SK-N-SH (cell line): ENCODE measurements at regions not wholly inside any gene's neighbourhood (a gene's known extent, or its start where the extent isn't known, plus 50 kb on each side); places are given as distances from the start of the nearest gene placed in this dataset.
"Not testable (repeated sequence)": the region's sequence is repeated elsewhere in the genome, so short reads cannot be mapped to it uniquely, and the experiment has no call there.

Source experiments
- CTCF ChIA-PET: fragments of 300-600, 350-600 bp; formaldehyde crosslinking; extraction: SDS; loops from one replicate; lab custom pipeline; 2021; lab: Yijun Ruan, JAX
- POLR2A ChIA-PET: fragments of 350-600 bp; sonication (Branson Sonifier 250); formaldehyde crosslinking; extraction: SDS; loops from one replicate; lab custom pipeline; 2020; ENCODE audit warnings: antibody characterized with exemption, inconsistent platforms; lab: Yijun Ruan, JAX
- DNase-seq: peaks from one replicate; pipeline ENCODE4 v3.0.0; 2012
- H2AFZ ChIP-seq: fragments of 200-600 bp; sonication (generic); 2 replicates; pipeline ENCODE4 v1.8.1; 2016; ENCODE audit warnings: antibody characterized with exemption, mild to moderate bottlenecking, low read depth
- H3F3A ChIP-seq: fragments of 200-600 bp; sonication (generic); replicated peaks from 2 replicates; pipeline ENCODE3; 2016; ENCODE audit warnings: antibody characterized with exemption, mild to moderate bottlenecking; ENCODE audit not compliant: insufficient read depth
- H3K27ac ChIP-seq, 2 experiments: fragments of 200-500 bp in 1 of 2; fragments of 200-600 bp in 1 of 2; sonication (Bioruptor generic) in 1 of 2; sonication (generic), shearing (Covaris generic) in 1 of 2; 2 replicates each; pipeline versions ENCODE4 v1.5.1 to v1.6.1; 2014 to 2016; ENCODE audit warnings: low read depth in 2 of 2, inconsistent platforms in 1 of 2, low read length in 1 of 2, mild to moderate bottlenecking in 1 of 2, mixed read lengths in 1 of 2
- H3K27me3 ChIP-seq: fragments of 200-600 bp; sonication (generic), shearing (Covaris generic); 2 replicates; pipeline ENCODE4 v1.6.1; 2016; ENCODE audit warnings: mixed run types; ENCODE audit not compliant: insufficient read depth
- H3K36me3 ChIP-seq, 2 experiments: fragments of 200-500 bp in 1 of 2; fragments of 200-600 bp in 1 of 2; sonication (Bioruptor generic) in 1 of 2; sonication (generic) in 1 of 2; replicated peaks in 1 of 2; 2 replicates each; pipeline versions ENCODE3 to v1.5.1; 2014 to 2016; ENCODE audit warnings: low read length in 1 of 2, mild to moderate bottlenecking in 1 of 2; ENCODE audit not compliant: insufficient read depth in 2 of 2, control insufficient read depth in 1 of 2
- H3K4me1 ChIP-seq, 2 experiments: fragments of 200-500 bp in 1 of 2; fragments of 200-600 bp in 1 of 2; sonication (Bioruptor generic) in 1 of 2; sonication (generic), shearing (Covaris generic) in 1 of 2; 2 replicates each; pipeline versions ENCODE4 v1.5.1 to v1.6.1; 2014 to 2016; ENCODE audit warnings: low read depth in 1 of 2, low read length in 1 of 2, mixed run types in 1 of 2; ENCODE audit not compliant: insufficient read depth in 2 of 2, control insufficient read depth in 1 of 2
- H3K4me2 ChIP-seq: fragments of 200-600 bp; sonication (generic), shearing (Covaris generic); 2 replicates; pipeline ENCODE4 v1.6.1; 2017; ENCODE audit warnings: mixed run types
- H3K4me3 ChIP-seq, 2 experiments: fragments of 200-500 bp in 1 of 2; fragments of 200-600 bp in 1 of 2; sonication (Bioruptor generic) in 1 of 2; sonication (generic), shearing (Covaris generic) in 1 of 2; 2 replicates each; pipeline versions ENCODE4 v1.5.1 to v1.8.1; 2014 to 2016; ENCODE audit warnings: low read depth in 2 of 2, inconsistent platforms in 1 of 2, low read length in 1 of 2, mild to moderate bottlenecking in 1 of 2, mixed read lengths in 1 of 2, moderate library complexity in 1 of 2
- H3K79me2 ChIP-seq: fragments of 200-600 bp; sonication (generic); 2 replicates; pipeline ENCODE4 v1.8.1; 2017; ENCODE audit warnings: mild to moderate bottlenecking; ENCODE audit not compliant: insufficient read depth
- H3K9ac ChIP-seq: fragments of 200-600 bp; sonication (generic); 2 replicates; pipeline ENCODE4 v1.6.1; 2017; ENCODE audit warnings: mixed run types
- H3K9me2 ChIP-seq: fragments of 200-600 bp; sonication (generic); 2 replicates; pipeline ENCODE4 v1.6.1; 2017; ENCODE audit warnings: mixed run types
- H3K9me3 ChIP-seq: fragments of 200-600 bp; sonication (generic); 2 replicates; pipeline ENCODE4 v1.6.1; 2017; ENCODE audit warnings: mixed run types, mild to moderate bottlenecking, moderate library complexity
- H4K20me1 ChIP-seq: fragments of 200-600 bp; sonication (generic); 2 replicates; pipeline ENCODE4 v1.6.1; 2017; ENCODE audit warnings: mild to moderate bottlenecking, mixed run types; ENCODE audit not compliant: insufficient read depth
- EZH2phosphoT487 ChIP-seq: fragments of 200-600 bp; sonication (generic); IDR thresholded peaks from 2 replicates; pipeline ENCODE4 v1.6.1; 2017; ENCODE audit warnings: low read depth, mixed run types, mild to moderate bottlenecking, antibody characterized with exemption, moderate library complexity, borderline replicate concordance
- GATA2 ChIP-seq: sonication (generic); formaldehyde crosslinking; IDR thresholded peaks from 2 replicates; pipeline ENCODE4 v1.5.0; 2020; ENCODE audit warnings: mild to moderate bottlenecking, missing genetic modification reagents
- MXI1 ChIP-seq: IDR thresholded peaks from 2 replicates; pipeline ENCODE4 v1.6.1; 2012; ENCODE audit warnings: mild to moderate bottlenecking, low read depth, low read length, improper control_type of control experiment
- WGBS: methylation state at CpG from one replicate; pipeline ENCODE4 v1.1.6; 2017; ENCODE audit warnings: low lambda C conversion rate; 5-methylcytosine and 5-hydroxymethylcytosine counted together
- TF ChIP-seq, protein P1 (sequence below): IDR thresholded peaks from 2 replicates; pipeline ENCODE4 v1.6.1; 2012; ENCODE audit warnings: mild to moderate bottlenecking, low read depth, low read length, moderate library complexity
- TF ChIP-seq, protein P2 (sequence below): fragments of 200-600 bp; sonication (generic); IDR thresholded peaks from 2 replicates; pipeline ENCODE4 v1.6.1; 2017; ENCODE audit warnings: antibody characterized with exemption, mild to moderate bottlenecking, moderate library complexity

DNA sequence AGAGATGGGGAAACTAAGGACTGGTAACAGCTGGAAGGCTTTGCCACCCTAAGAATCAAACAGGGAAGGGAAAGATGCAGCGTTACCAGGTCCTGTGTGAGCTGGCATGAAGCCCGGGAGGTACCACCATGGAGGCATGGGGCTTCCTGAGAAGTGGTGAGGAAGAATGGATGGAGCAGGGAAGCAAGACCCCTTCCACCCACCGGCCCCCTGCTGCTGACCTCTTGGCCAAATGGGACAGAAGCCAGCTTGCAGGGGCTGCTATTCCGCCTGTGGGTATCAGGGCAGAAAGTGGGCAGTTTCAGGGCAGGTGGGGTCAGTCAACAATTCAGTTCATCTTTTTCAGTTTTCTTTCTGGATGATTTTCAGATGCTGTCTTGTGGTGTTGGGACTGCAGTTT, 1099.9 kb downstream of the TBC1D22A start:
- H3K4me1 ChIP-seq: no peaks in the 10 kb centered on the region
- H3K9me3 ChIP-seq: no peaks in the 10 kb centered on the region

DNA sequence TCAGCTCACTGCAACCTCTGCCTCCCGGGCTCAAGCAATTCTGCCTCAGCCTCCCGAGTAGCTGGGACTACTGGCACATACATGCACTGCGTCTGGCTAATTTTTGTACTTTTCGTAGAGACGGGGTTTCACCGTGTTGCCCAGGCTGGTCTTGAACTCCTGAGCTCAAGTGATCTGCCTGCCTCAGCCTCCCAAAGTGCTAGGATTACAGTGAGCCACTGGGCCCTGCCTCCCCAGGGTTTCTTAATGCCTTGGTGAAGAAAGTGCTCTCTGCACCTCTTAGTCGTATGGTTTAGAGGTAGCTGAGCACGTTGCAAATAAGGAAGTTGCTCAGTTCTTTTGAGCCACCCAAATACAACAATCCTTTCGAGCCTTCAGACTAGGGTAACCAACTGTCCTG, 1098.5 kb downstream of the TBC1D22A start:
- H3K4me1 ChIP-seq, H4K20me1 ChIP-seq, POLR2A ChIA-PET, H3K27me3 ChIP-seq, H3K4me2 ChIP-seq, H3K36me3 ChIP-seq, DNase-seq, H3F3A ChIP-seq, H3K4me3 ChIP-seq, H2AFZ ChIP-seq, H3K9me2 ChIP-seq, H3K79me2 ChIP-seq, H3K27ac ChIP-seq, H3K9ac ChIP-seq, H3K9me3 ChIP-seq: not testable (repeated sequence)
- 23% methylated on average over 7 of the region's 9 CpGs for WGBS
- CTCF ChIA-PET: interaction anchor here (1.2 kb wide), 1 partner anchor 18 kb away, joined by 3 read pairs; no protein-coding TSS in a partner anchor

More for the DNA sequence above, 1099.9 kb downstream of the TBC1D22A start:
- POLR2A ChIA-PET: no interaction called here
- Histone ChIP-seq H4K20me1 (no peaks in the 10 kb centered on the region), H3K79me2 (no peaks in the 10 kb centered on the region), H3K9me2 (no peaks in the 10 kb centered on the region), H3K4me3 (no peak overlapping the region), H2AFZ (no peak overlapping the region), H3K4me2 (no peak overlapping the region), H3K27ac (no peak overlapping the region), H3K9ac (no peak overlapping the region)
- TF ChIP-seq MXI1 (no peak), EZH2phosphoT487 (no peak), GATA2 (no peak)
- TF ChIP-seq, protein P1, sequence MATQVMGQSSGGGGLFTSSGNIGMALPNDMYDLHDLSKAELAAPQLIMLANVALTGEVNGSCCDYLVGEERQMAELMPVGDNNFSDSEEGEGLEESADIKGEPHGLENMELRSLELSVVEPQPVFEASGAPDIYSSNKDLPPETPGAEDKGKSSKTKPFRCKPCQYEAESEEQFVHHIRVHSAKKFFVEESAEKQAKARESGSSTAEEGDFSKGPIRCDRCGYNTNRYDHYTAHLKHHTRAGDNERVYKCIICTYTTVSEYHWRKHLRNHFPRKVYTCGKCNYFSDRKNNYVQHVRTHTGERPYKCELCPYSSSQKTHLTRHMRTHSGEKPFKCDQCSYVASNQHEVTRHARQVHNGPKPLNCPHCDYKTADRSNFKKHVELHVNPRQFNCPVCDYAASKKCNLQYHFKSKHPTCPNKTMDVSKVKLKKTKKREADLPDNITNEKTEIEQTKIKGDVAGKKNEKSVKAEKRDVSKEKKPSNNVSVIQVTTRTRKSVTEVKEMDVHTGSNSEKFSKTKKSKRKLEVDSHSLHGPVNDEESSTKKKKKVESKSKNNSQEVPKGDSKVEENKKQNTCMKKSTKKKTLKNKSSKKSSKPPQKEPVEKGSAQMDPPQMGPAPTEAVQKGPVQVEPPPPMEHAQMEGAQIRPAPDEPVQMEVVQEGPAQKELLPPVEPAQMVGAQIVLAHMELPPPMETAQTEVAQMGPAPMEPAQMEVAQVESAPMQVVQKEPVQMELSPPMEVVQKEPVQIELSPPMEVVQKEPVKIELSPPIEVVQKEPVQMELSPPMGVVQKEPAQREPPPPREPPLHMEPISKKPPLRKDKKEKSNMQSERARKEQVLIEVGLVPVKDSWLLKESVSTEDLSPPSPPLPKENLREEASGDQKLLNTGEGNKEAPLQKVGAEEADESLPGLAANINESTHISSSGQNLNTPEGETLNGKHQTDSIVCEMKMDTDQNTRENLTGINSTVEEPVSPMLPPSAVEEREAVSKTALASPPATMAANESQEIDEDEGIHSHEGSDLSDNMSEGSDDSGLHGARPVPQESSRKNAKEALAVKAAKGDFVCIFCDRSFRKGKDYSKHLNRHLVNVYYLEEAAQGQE: no peak
- TF ChIP-seq, protein P2, sequence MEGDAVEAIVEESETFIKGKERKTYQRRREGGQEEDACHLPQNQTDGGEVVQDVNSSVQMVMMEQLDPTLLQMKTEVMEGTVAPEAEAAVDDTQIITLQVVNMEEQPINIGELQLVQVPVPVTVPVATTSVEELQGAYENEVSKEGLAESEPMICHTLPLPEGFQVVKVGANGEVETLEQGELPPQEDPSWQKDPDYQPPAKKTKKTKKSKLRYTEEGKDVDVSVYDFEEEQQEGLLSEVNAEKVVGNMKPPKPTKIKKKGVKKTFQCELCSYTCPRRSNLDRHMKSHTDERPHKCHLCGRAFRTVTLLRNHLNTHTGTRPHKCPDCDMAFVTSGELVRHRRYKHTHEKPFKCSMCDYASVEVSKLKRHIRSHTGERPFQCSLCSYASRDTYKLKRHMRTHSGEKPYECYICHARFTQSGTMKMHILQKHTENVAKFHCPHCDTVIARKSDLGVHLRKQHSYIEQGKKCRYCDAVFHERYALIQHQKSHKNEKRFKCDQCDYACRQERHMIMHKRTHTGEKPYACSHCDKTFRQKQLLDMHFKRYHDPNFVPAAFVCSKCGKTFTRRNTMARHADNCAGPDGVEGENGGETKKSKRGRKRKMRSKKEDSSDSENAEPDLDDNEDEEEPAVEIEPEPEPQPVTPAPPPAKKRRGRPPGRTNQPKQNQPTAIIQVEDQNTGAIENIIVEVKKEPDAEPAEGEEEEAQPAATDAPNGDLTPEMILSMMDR: no peak
- TF ChIP-seq, all 33 proteins: peak for 0
- H3F3A ChIP-seq: no peaks in the 10 kb centered on the region
- H3K36me3 ChIP-seq: no peaks in the 10 kb centered on the region
- CTCF ChIA-PET: no interaction called here
- H3K27me3 ChIP-seq: no peaks in the 10 kb centered on the region
- 14% methylated on average over 4 of the region's 4 CpGs for WGBS
- DNase-seq: no peak
